Keratinocyte (primary cell): ENCODE measurements at regions not wholly inside any gene's neighbourhood (a gene's known extent, or its start where the extent isn't known, plus 50 kb on each side); places are given as distances from the start of the nearest gene placed in this dataset.

Experiments
- EZH2 ChIP-seq: IDR thresholded peaks from one replicate; pipeline ENCODE4 v1.6.1; 2012; ENCODE audit warnings: inconsistent platforms, mild to moderate bottlenecking, low read length, moderate library complexity
- TF ChIP-seq, protein P1 (sequence below), 3 experiments: IDR thresholded peaks in 1 of 3; conservative IDR thresholded peaks in 1 of 3; optimal IDR thresholded peaks in 1 of 3; 2 replicates in 2 of 3; 3 replicates in 1 of 3; pipeline versions ENCODE3 to v1.5.1; 2011; ENCODE audit warnings: low read length in 3 of 3, mild to moderate bottlenecking in 3 of 3, moderate library complexity in 2 of 3, control low read depth in 1 of 3, inconsistent platforms in 1 of 3; ENCODE audit not compliant: insufficient read depth in 2 of 3; ENCODE audit errors: extremely low read depth in 1 of 3

DNA sequence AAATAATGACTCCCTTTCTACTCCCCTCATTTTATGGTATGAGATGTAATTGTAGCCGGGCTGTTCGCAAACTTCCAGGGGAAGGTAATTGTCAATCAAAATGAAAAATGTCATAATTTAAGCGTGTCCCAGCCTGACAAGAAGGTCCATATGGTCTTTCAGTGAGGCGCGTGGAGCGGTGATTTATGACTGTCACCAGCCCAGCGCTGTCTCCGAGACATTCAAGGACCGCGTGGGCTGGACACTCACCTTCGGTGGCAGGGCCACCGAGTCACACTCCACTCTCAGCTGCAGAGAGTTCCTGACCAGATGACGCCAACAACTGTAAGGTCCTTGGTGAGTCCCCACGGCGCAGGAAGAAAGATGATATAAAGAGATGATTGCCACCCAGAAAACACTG, 157.7 kb upstream of the TNRC6C start:
- TF ChIP-seq, protein P1, sequence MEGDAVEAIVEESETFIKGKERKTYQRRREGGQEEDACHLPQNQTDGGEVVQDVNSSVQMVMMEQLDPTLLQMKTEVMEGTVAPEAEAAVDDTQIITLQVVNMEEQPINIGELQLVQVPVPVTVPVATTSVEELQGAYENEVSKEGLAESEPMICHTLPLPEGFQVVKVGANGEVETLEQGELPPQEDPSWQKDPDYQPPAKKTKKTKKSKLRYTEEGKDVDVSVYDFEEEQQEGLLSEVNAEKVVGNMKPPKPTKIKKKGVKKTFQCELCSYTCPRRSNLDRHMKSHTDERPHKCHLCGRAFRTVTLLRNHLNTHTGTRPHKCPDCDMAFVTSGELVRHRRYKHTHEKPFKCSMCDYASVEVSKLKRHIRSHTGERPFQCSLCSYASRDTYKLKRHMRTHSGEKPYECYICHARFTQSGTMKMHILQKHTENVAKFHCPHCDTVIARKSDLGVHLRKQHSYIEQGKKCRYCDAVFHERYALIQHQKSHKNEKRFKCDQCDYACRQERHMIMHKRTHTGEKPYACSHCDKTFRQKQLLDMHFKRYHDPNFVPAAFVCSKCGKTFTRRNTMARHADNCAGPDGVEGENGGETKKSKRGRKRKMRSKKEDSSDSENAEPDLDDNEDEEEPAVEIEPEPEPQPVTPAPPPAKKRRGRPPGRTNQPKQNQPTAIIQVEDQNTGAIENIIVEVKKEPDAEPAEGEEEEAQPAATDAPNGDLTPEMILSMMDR (optimal IDR thresholded peaks at IDR 0.05 in 1 of 3, IDR thresholded peaks at IDR 0.05 in 1 of 3, conservative IDR thresholded peaks at IDR 0.05 in 1 of 3; ENCODE audit: extremely low read depth in 1 of 3, insufficient read depth in 2 of 3, low read length in 3 of 3) = no peak
- no peak for TF ChIP-seq EZH2
